Astrocyte (in vitro differentiated cells and primary cell): ENCODE measurements at regions not wholly inside any gene's neighbourhood (a gene's known extent, or its start where the extent isn't known, plus 50 kb on each side); places are given as distances from the start of the nearest gene placed in this dataset.

Experiments
- CTCF ChIP-seq: IDR thresholded peaks from 2 replicates; pipeline ENCODE4 v1.5.1; 2011; ENCODE audit warnings: low read depth, mild to moderate bottlenecking, inconsistent platforms, low read length, moderate library complexity; ENCODE audit not compliant: insufficient read depth
- EZH2 ChIP-seq: IDR thresholded peaks from 2 replicates; pipeline ENCODE4 v1.6.1; 2012; ENCODE audit warnings: mild to moderate bottlenecking, low read length, inconsistent platforms; ENCODE audit not compliant: insufficient read depth

- TF ChIP-seq CTCF = no peak
- TF ChIP-seq EZH2 = no peak
These were observed 104.4 kb upstream of the FAM3C start for GRCh38 chr7:121500360-121501058.
